Skeletal muscle tissue (tissue), 3 donors: ENCODE measurements at regions not wholly inside any gene's neighbourhood (a gene's known extent, or its start where the extent isn't known, plus 50 kb on each side); places are given as distances from the start of the nearest gene placed in this dataset.

Source experiments
- H3K27ac ChIP-seq: one replicate; pipeline ENCODE4 v1.7.0; 2013; ENCODE audit warnings: mild to moderate bottlenecking, low read depth, low read length, inconsistent platforms
- H3K27me3 ChIP-seq, 3 donors: one replicate each; pipeline ENCODE4 v1.7.0; 2013; ENCODE audit warnings: low read length in 3 of 3; ENCODE audit not compliant: control insufficient read depth in 3 of 3, insufficient read depth in 3 of 3
- H3K36me3 ChIP-seq, 3 donors: one replicate each; pipeline ENCODE4 v1.7.0; 2013; ENCODE audit warnings: low read length in 3 of 3; ENCODE audit not compliant: control insufficient read depth in 3 of 3, insufficient read depth in 3 of 3
- H3K4me1 ChIP-seq, 3 donors: one replicate each; pipeline ENCODE4 v1.7.0; 2013; ENCODE audit warnings: low read length in 3 of 3, mild to moderate bottlenecking in 3 of 3; ENCODE audit not compliant: control insufficient read depth in 3 of 3, insufficient read depth in 3 of 3
- H3K4me3 ChIP-seq, 3 donors: one replicate each; pipeline ENCODE4 v1.7.0; 2013; ENCODE audit warnings: low read length in 3 of 3
- H3K9ac ChIP-seq, 3 donors: one replicate each; pipeline ENCODE4 v1.7.0; 2013; ENCODE audit warnings: low read length in 3 of 3, mild to moderate bottlenecking in 3 of 3, moderate library complexity in 2 of 3, low read depth in 1 of 3
- H3K9me3 ChIP-seq, 3 donors: one replicate each; pipeline ENCODE4 v1.7.0; 2013; ENCODE audit warnings: low read length in 3 of 3; ENCODE audit not compliant: control insufficient read depth in 3 of 3
- donor health status: Osteomylitis.

GRCh38 chr6:106792536-106793236 is 163.3 kb downstream of the QRSL1 start:
- Histone ChIP-seq H3K27ac (no peak overlapping the region), H3K4me1 (peaks cover 6 to 35% (median 17%) of the 10 kb centered on the region in 3 donors), H3K9ac (no peak overlapping the region), H3K9me3 (no peaks in the 10 kb centered on the region), H3K27me3 (no peaks in the 10 kb centered on the region), H3K4me3 (no peak overlapping the region), H3K36me3 (no peaks in the 10 kb centered on the region)

GRCh38 chr6:106790935-106791334 is 161.6 kb downstream of the QRSL1 start:
- Histone ChIP-seq H3K27ac (no peak overlapping the region), H3K9ac (no peak overlapping the region)

GRCh38 chr6:106790149-106790770 is 160.9 kb downstream of the QRSL1 start:
- Histone ChIP-seq H3K9ac (no peak overlapping the region), H3K4me1 (peaks cover 6 to 35% (median 17%) of the 10 kb centered on the region in 3 donors), H3K4me3 (no peak overlapping the region), H3K9me3 (no peaks in the 10 kb centered on the region), H3K27me3 (no peaks in the 10 kb centered on the region), H3K36me3 (no peaks in the 10 kb centered on the region), H3K27ac (no peak overlapping the region)

More at GRCh38 chr6:106790935-106791334, 161.6 kb downstream of the QRSL1 start:
- no peak overlapping the region for H3K4me3 ChIP-seq
- H3K27me3 ChIP-seq, result no peaks in the 10 kb centered on the region
- H3K36me3 ChIP-seq, result no peaks in the 10 kb centered on the region
- H3K9me3 ChIP-seq, result no peaks in the 10 kb centered on the region
- peaks cover 6 to 35% (median 17%) of the 10 kb centered on the region in 3 donors for H3K4me1 ChIP-seq

- no peak overlapping the region for H3K9ac ChIP-seq
- no peaks in the 10 kb centered on the region for H3K36me3 ChIP-seq
- peaks cover 6 to 31% (median 17%) of the 10 kb centered on the region in 3 donors for H3K4me1 ChIP-seq
- H3K9me3 ChIP-seq, result no peaks in the 10 kb centered on the region
- no peak overlapping the region for H3K4me3 ChIP-seq
- H3K27ac ChIP-seq, result no peak overlapping the region
- H3K27me3 ChIP-seq, result no peaks in the 10 kb centered on the region
Observed at GRCh38 chr6:106789428-106790148, 160.2 kb downstream of the QRSL1 start.

GRCh38 chr6:106788761-106789160 is 159.4 kb downstream of the QRSL1 start:
- peaks cover under 1 to 23% (median 14%) of the 10 kb centered on the region in 3 donors for H3K4me1 ChIP-seq
- H3K9me3 ChIP-seq, result no peaks in the 10 kb centered on the region

GRCh38 chr6:106787327-106788196 is 158.2 kb downstream of the QRSL1 start:
- no peak overlapping the region for H3K4me3 ChIP-seq
- H3K4me1 ChIP-seq, result peaks cover 0 to 12% (median 6%) of the 10 kb centered on the region in 3 donors
- no peaks in the 10 kb centered on the region for H3K36me3 ChIP-seq
- H3K9ac ChIP-seq, result no peak overlapping the region
- no peak overlapping the region for H3K27ac ChIP-seq
- no peaks in the 10 kb centered on the region for H3K27me3 ChIP-seq
- H3K9me3 ChIP-seq, result no peaks in the 10 kb centered on the region

More at GRCh38 chr6:106788761-106789160, 159.4 kb downstream of the QRSL1 start:
- no peak overlapping the region for H3K9ac ChIP-seq
- no peak overlapping the region for H3K4me3 ChIP-seq
- H3K27me3 ChIP-seq, result no peaks in the 10 kb centered on the region
- H3K27ac ChIP-seq, result no peak overlapping the region
- H3K36me3 ChIP-seq, result no peaks in the 10 kb centered on the region

- no peak overlapping the region for H3K9ac ChIP-seq
- H3K27ac ChIP-seq, result no peak overlapping the region
- H3K9me3 ChIP-seq, result no peaks in the 10 kb centered on the region
- no peaks in the 10 kb centered on the region for H3K36me3 ChIP-seq
- no peaks in the 10 kb centered on the region for H3K4me1 ChIP-seq
- H3K4me3 ChIP-seq, result no peak overlapping the region
- no peaks in the 10 kb centered on the region for H3K27me3 ChIP-seq
Observed at GRCh38 chr6:106785298-106785697, 155.9 kb downstream of the QRSL1 start.

- Histone ChIP-seq H3K4me1 (no peaks in the 10 kb centered on the region), H3K27me3 (no peaks in the 10 kb centered on the region), H3K36me3 (no peaks in the 10 kb centered on the region), H3K4me3 (no peak overlapping the region), H3K27ac (no peak overlapping the region), H3K9ac (no peak overlapping the region), H3K9me3 (no peaks in the 10 kb centered on the region)
Observed at GRCh38 chr6:106783640-106784566, 154.5 kb downstream of the QRSL1 start.
